ENCODE measurements at regions not wholly inside any gene's neighbourhood (a gene's known extent, or its start where the extent isn't known, plus 50 kb on each side); places are given as distances from the start of the nearest gene placed in this dataset.
A peak's percentile ranks its signal among the peaks of the same experiment; 100 is the strongest.

GRCh38 chr3:102195198-102195948, 239.4 kb upstream of the ZPLD1 start:
- TF ChIP-seq CTCF (IDR thresholded peaks at IDR 0.05): no peak
- DNase-seq (peak; percentile 53), ATAC-seq (peak; percentile 88 to 91)
- intact Hi-C loops (cut with DNase I): no loop called here
- no peaks in the 10 kb centered on the region for H3K9me3 ChIP-seq
- no peaks in the 10 kb centered on the region for H3K27me3 ChIP-seq (ENCODE audit: low read depth)
- H3K4me3 ChIP-seq: no peak overlapping the region
- H3K36me3 ChIP-seq: no peaks in the 10 kb centered on the region
- peak overlapping the region; percentile 27 for H3K27ac ChIP-seq
- H3K4me1 ChIP-seq: peaks cover 15% of the 10 kb centered on the region

GRCh38 chr3:102200126-102200525, 234.7 kb upstream of the ZPLD1 start:
- H3K9me3 ChIP-seq: no peaks in the 10 kb centered on the region
- no peak for TF ChIP-seq CTCF (IDR thresholded peaks at IDR 0.05)
- intact Hi-C loops (cut with DNase I): no loop called here
- H3K4me1 ChIP-seq: peaks cover 7% of the 10 kb centered on the region
- no peaks in the 10 kb centered on the region for H3K36me3 ChIP-seq
- ATAC-seq (no peak), DNase-seq (no peak)
- no peak overlapping the region for H3K27ac ChIP-seq
- H3K27me3 ChIP-seq (ENCODE audit: low read depth): no peaks in the 10 kb centered on the region
- H3K4me3 ChIP-seq: no peak overlapping the region

GRCh38 chr3:102200560-102200959, 234.3 kb upstream of the ZPLD1 start:
- TF ChIP-seq CTCF (IDR thresholded peaks at IDR 0.05): no peak
- no peak for DNase-seq
- no peak for ATAC-seq
- no peaks in the 10 kb centered on the region for H3K9me3 ChIP-seq
- H3K4me1 ChIP-seq: peaks cover 5% of the 10 kb centered on the region
- H3K27ac ChIP-seq: no peak overlapping the region
- H3K36me3 ChIP-seq: no peaks in the 10 kb centered on the region
- H3K27me3 ChIP-seq (ENCODE audit: low read depth): no peaks in the 10 kb centered on the region
- intact Hi-C loops (cut with DNase I): no loop called here
- no peak overlapping the region for H3K4me3 ChIP-seq

- no peak overlapping the region for H3K27ac ChIP-seq
- H3K27me3 ChIP-seq (ENCODE audit: low read depth): no peaks in the 10 kb centered on the region
- no peak for TF ChIP-seq CTCF (IDR thresholded peaks at IDR 0.05)
- no peaks in the 10 kb centered on the region for H3K9me3 ChIP-seq
- H3K4me3 ChIP-seq: no peak overlapping the region
- intact Hi-C loops (cut with DNase I): no loop called here
- peak; percentile 51 for DNase-seq
- peak; percentile 31 to 55 for ATAC-seq
- H3K4me1 ChIP-seq: peaks cover 15% of the 10 kb centered on the region
- H3K36me3 ChIP-seq: no peaks in the 10 kb centered on the region
Observed at GRCh38 chr3:102205647-102206046, 229.2 kb upstream of the ZPLD1 start.

DNA sequence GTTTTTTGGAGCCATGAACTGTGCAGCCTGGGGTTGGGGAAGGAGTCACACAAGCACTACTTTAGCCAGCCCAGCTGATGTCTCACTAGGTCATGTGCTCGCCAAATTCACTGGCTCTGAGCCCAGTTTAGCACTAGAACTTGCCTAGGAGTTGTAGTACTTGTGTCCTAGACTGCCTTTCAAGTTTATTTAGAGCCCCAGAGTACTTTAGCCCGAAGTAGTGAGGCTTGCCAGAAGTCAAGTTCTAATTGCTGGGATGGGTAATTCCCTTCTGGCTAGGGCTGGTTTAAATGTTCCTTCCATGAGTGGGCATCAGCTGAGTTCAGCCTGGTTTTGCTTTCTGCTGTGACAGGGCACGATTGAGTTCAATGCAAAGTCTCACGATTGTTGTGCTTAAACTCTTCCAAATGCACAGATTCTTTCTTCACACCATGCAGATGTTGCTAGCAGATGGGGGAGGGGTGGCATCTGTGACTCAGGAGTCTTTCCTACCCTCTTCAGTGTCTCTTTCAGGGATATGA, 228.2 kb upstream of the ZPLD1 start:
- intact Hi-C loops (cut with DNase I): no loop called here
- ATAC-seq: peak; percentile 95 to 96
- no peaks in the 10 kb centered on the region for H3K36me3 ChIP-seq
- H3K4me1 ChIP-seq: peaks cover 15% of the 10 kb centered on the region
- H3K27ac ChIP-seq: no peak overlapping the region
- H3K9me3 ChIP-seq: no peaks in the 10 kb centered on the region
- no peak for TF ChIP-seq CTCF (IDR thresholded peaks at IDR 0.05)
- DNase-seq: peak; percentile 78
- no peaks in the 10 kb centered on the region for H3K27me3 ChIP-seq (ENCODE audit: low read depth)
- no peak overlapping the region for H3K4me3 ChIP-seq
